ENCODE measurements at regions not wholly inside any gene's neighbourhood (a gene's known extent, or its start where the extent isn't known, plus 50 kb on each side); places are given as distances from the start of the nearest gene placed in this dataset.

DNA sequence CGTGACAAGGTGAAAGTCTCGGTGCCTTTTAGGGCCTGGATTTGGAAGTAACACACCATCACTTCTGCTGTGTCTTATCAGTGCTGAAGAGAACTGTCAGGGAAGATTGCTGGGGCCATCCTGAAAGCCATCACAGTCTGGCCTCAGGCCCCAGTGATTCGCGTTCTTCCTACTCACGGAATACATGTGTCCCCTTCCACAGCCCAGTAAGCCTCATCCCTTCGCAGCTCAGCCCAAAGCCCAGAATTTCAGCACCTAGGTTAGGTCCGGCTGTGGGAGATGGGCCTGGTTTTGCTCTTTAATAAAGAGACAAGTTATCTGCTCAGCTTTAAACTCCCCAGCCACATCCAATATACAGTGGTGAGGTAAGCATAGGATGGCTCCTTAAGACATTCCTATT lies 113.0 kb upstream of the SPACA7 start:
- H3K36me3 ChIP-seq (ENCODE audit: control insufficient read depth in 2 of 2, extremely low read depth in 1 of 2, insufficient read depth in 2 of 2, low read length in 2 of 2): no peaks in the 10 kb centered on the region
- no peak overlapping the region for H3K9ac ChIP-seq (replicated peaks; ENCODE audit: extremely low read depth, insufficient read depth, low read length)
- BruUV-seq (replicated peaks): no TSS peak
- FAIRE-seq: no peak
- H3K27me3 ChIP-seq (ENCODE audit: control insufficient read depth in 2 of 2, insufficient read depth in 2 of 2, low read length in 2 of 2): no peaks in the 10 kb centered on the region
- H3K4me2 ChIP-seq (ENCODE audit: insufficient read depth, low read length): no peak overlapping the region
- no peaks in the 10 kb centered on the region for H3K9me1 ChIP-seq (replicated peaks; ENCODE audit: control insufficient read depth, extremely low read depth, insufficient read depth, low read length)
- H3K79me2 ChIP-seq (ENCODE audit: control insufficient read depth, insufficient read depth, low read length): no peaks in the 10 kb centered on the region
- TF ChIP-seq, protein P1, sequence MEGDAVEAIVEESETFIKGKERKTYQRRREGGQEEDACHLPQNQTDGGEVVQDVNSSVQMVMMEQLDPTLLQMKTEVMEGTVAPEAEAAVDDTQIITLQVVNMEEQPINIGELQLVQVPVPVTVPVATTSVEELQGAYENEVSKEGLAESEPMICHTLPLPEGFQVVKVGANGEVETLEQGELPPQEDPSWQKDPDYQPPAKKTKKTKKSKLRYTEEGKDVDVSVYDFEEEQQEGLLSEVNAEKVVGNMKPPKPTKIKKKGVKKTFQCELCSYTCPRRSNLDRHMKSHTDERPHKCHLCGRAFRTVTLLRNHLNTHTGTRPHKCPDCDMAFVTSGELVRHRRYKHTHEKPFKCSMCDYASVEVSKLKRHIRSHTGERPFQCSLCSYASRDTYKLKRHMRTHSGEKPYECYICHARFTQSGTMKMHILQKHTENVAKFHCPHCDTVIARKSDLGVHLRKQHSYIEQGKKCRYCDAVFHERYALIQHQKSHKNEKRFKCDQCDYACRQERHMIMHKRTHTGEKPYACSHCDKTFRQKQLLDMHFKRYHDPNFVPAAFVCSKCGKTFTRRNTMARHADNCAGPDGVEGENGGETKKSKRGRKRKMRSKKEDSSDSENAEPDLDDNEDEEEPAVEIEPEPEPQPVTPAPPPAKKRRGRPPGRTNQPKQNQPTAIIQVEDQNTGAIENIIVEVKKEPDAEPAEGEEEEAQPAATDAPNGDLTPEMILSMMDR (IDR thresholded peaks at IDR 0.05; ENCODE audit: extremely low read depth in 1 of 2, insufficient read depth in 1 of 2, low read depth in 1 of 2, low read length in 2 of 2): no peak
- TF ChIP-seq POLR2AphosphoS5 (IDR thresholded peaks at IDR 0.05; ENCODE audit: insufficient read depth, low read depth, low read length) (no peak), GATA2 (IDR thresholded peaks at IDR 0.05; ENCODE audit: insufficient read depth, insufficient read length, low read depth, low read length) (no peak), MYC (IDR thresholded peaks at IDR 0.05; ENCODE audit: low read depth, low read length) (no peak), EZH2 (IDR thresholded peaks at IDR 0.05; ENCODE audit: borderline replicate concordance, low read depth, low read length, severe bottlenecking) (no peak), FOS (IDR thresholded peaks at IDR 0.05; ENCODE audit: borderline replicate concordance, insufficient read depth, low read length) (no peak), POLR2A (IDR thresholded peaks at IDR 0.05; ENCODE audit: low read depth, low read length) (no peak), MAX (IDR thresholded peaks at IDR 0.05; ENCODE audit: insufficient read depth, insufficient read length) (no peak), JUN (IDR thresholded peaks at IDR 0.05; ENCODE audit: borderline replicate concordance, insufficient read depth, insufficient read length, low read depth) (no peak)
- H3K4me3 ChIP-seq (replicated peaks in 1 of 3; ENCODE audit: insufficient read depth in 1 of 3, low read depth in 1 of 3, low read length in 3 of 3): no peak overlapping the region
- H2AFZ ChIP-seq (ENCODE audit: low read depth, low read length): no peak overlapping the region
- dilution Hi-C loops (cut with MboI; ENCODE audit: extremely low pct_ligation_motif_present, low sequenced_read_pairs) (no loop called here), intact Hi-C loops (cut with micrococcal nuclease) (no loop called here)
- ChIA-PET POLR2A (no interaction called here), CTCF (no interaction called here)
- no peaks in the 10 kb centered on the region for H3K4me1 ChIP-seq (ENCODE audit: control insufficient read depth, extremely low read depth, insufficient read depth, low read length)
- no peak overlapping the region for H3K27ac ChIP-seq (ENCODE audit: insufficient read depth, low read depth, low read length)
- no peaks in the 10 kb centered on the region for H4K20me1 ChIP-seq (replicated peaks; ENCODE audit: control insufficient read depth, extremely low read depth, insufficient read depth, low read length)
- peaks cover 4% of the 10 kb centered on the region for H3K9me3 ChIP-seq (replicated peaks; ENCODE audit: control insufficient read depth, insufficient read depth, low read length)
- DNase-seq (ENCODE audit: low read depth, low spot score): no peak
